ENCODE measurements at regions not wholly inside any gene's neighbourhood (a gene's known extent, or its start where the extent isn't known, plus 50 kb on each side); places are given as distances from the start of the nearest gene placed in this dataset.

- no peaks in the 10 kb centered on the region for H3K79me1 ChIP-seq (ENCODE audit: low read depth, low read length)
- H4K8ac ChIP-seq (ENCODE audit: extremely low read depth, insufficient read depth, low read length), result no peak overlapping the region
- no peaks in the 10 kb centered on the region for H4K20me1 ChIP-seq (replicated peaks in 1 of 2; ENCODE audit: control insufficient read depth in 1 of 2, insufficient read depth in 2 of 2, low read length in 2 of 2)
- H3K27ac ChIP-seq (ENCODE audit: low read depth, low read length), result no peak overlapping the region
- no peak overlapping the region for H3K9ac ChIP-seq (replicated peaks in 1 of 4; ENCODE audit: extremely low read depth in 1 of 4, low read depth in 3 of 4, low read length in 3 of 4)
- no peak overlapping the region for H3K23ac ChIP-seq (ENCODE audit: insufficient read length)
- no peak overlapping the region for H2BK120ac ChIP-seq (replicated peaks; ENCODE audit: low read depth, low read length)
- FAIRE-seq (no peak), DNase-seq (ENCODE audit: low read depth in 1 of 2, low spot score in 2 of 2) (no peak)
- H2AK5ac ChIP-seq (ENCODE audit: low read depth, low read length), result no peak overlapping the region
- peaks cover 0 to 7% (median 4%) of the 10 kb centered on the region in 4 experiments; a peak in 5 of 7 replicates for H3K4me1 ChIP-seq (replicated peaks in 1 of 4; ENCODE audit: control insufficient read depth in 3 of 4, insufficient read depth in 4 of 4, low read length in 3 of 4)
- CTCF ChIA-PET (ENCODE audit: partially characterized antibody), result interaction anchor here (0.7 to 1.0 kb wide), 4 partner anchors 33 to 394 kb away, joined by 3 to 5 read pairs (median 4); no protein-coding TSS in a partner anchor
- WGBS, 2 experiments (ENCODE audit: extremely low coverage in 1 of 2, insufficient coverage in 1 of 2, insufficient read length in 1 of 2, insufficient replicate concordance in 2 of 2, low coverage in 1 of 2, low lambda C conversion rate in 2 of 2, missing lambda C conversion rate in 1 of 2), result 92% methylated on average over 4 of the region's 4 CpGs; no CpG with 5 or more reads in 1 of the 2 experiments
- no peak overlapping the region for H3K14ac ChIP-seq (ENCODE audit: insufficient read length)
- POLR2A ChIA-PET (ENCODE audit: partially characterized antibody), result no interaction called here
- no peak overlapping the region for H3K4ac ChIP-seq (replicated peaks; ENCODE audit: insufficient read length, low read depth, low read length)
- no peak overlapping the region for H3K56ac ChIP-seq (replicated peaks; ENCODE audit: insufficient read length, low read depth, low read length)
- no peak overlapping the region for H2BK20ac ChIP-seq (ENCODE audit: low read length)
- H3K27me3 ChIP-seq (replicated peaks in 1 of 4; ENCODE audit: control insufficient read depth in 3 of 4, extremely low read depth in 1 of 4, insufficient read depth in 3 of 4, low read length in 3 of 4), result no peaks in the 10 kb centered on the region
- no peak overlapping the region for H2AFZ ChIP-seq (ENCODE audit: low read length)
- H4K91ac ChIP-seq (replicated peaks; ENCODE audit: insufficient read length, low read length), result no peak overlapping the region
- no peaks in the 10 kb centered on the region for H3K79me2 ChIP-seq (ENCODE audit: control insufficient read depth in 1 of 2, insufficient read depth in 2 of 2, low read length in 2 of 2)
- H2BK5ac ChIP-seq (ENCODE audit: low read depth, low read length), result no peak overlapping the region
- no peak overlapping the region for H2BK15ac ChIP-seq (ENCODE audit: low read length)
- no peaks in the 10 kb centered on the region for H3K23me2 ChIP-seq (ENCODE audit: low read depth, low read length)
- H3K36me3 ChIP-seq (ENCODE audit: control insufficient read depth in 2 of 4, insufficient read depth in 4 of 4, low read length in 3 of 4), result no peaks in the 10 kb centered on the region
- H2BK12ac ChIP-seq (ENCODE audit: low read depth, low read length), result no peak overlapping the region
- H3K9me3 ChIP-seq (ENCODE audit: insufficient read depth in 2 of 2, low read depth in 1 of 2, low read length in 1 of 2), result no peaks in the 10 kb centered on the region
- no peak overlapping the region for H4K5ac ChIP-seq (ENCODE audit: insufficient read length, low read depth, low read length)
- H3K18ac ChIP-seq (ENCODE audit: extremely low read depth, low read length), result no peak overlapping the region
- no peak overlapping the region for H3K4me3 ChIP-seq (ENCODE audit: extremely low read depth in 1 of 4, insufficient read depth in 2 of 4, low read depth in 3 of 4, low read length in 4 of 4)
- H3K4me2 ChIP-seq (ENCODE audit: insufficient read depth in 1 of 2, low read depth in 2 of 2, low read length in 2 of 2), result no peak overlapping the region
- no peak for TF ChIP-seq SIRT6 (IDR thresholded peaks at IDR 0.05; ENCODE audit: low read length)
- no peak for TF ChIP-seq HDAC2 (IDR thresholded peaks at IDR 0.05; ENCODE audit: borderline replicate concordance in 1 of 2, low read depth in 2 of 2, low read length in 2 of 2)
- TF ChIP-seq SP4 (IDR thresholded peaks at IDR 0.05; ENCODE audit: low read length), result no peak
Measured at GRCh38 chr2:60047944-60048525, 505.4 kb downstream of the BCL11A start.
